ENCODE measurements at regions not wholly inside any gene's neighbourhood (a gene's known extent, or its start where the extent isn't known, plus 50 kb on each side); places are given as distances from the start of the nearest gene placed in this dataset.

GRCh38 chr5:118461436-118461835 is 526.9 kb downstream of the DTWD2 start:
- no peak overlapping the region for H3K4me3 ChIP-seq (ENCODE audit: low read length)
- DNase-seq = no peak
- H3K27ac ChIP-seq (ENCODE audit: low read length) = no peak overlapping the region
- H3K27me3 ChIP-seq (ENCODE audit: control insufficient read depth, insufficient read depth, low read length) = no peaks in the 10 kb centered on the region
- H3K4me1 ChIP-seq (ENCODE audit: control insufficient read depth, insufficient read depth, low read length) = no peaks in the 10 kb centered on the region
- WGBS (ENCODE audit: insufficient coverage) = 78% methylated on average over 3 of the region's 3 CpGs
- no peaks in the 10 kb centered on the region for H3K9me3 ChIP-seq (replicated peaks; ENCODE audit: control insufficient read depth, low read depth, low read length)
- no peaks in the 10 kb centered on the region for H3K36me3 ChIP-seq (ENCODE audit: control insufficient read depth, insufficient read depth, low read length)

DNA sequence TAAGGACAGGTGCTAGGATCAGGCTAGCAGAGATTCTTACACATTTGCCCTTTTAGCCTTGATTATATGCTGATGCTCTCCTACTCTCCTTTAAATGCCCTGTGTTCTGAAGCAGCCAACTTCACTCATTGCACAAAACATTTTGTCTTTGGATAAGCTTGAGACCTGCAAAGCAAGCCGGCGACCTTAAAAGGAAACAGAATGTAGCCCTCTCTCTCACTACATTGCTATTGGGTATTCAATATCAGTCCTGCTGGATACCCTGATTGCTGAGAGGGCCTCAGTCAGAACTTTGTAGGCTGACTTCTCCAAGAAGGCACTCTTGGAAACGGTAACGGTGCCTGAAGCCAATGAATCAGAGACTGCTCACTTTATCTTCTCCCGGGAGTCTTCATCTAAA is 528.9 kb downstream of the DTWD2 start:
- 50% methylated on average over 4 of the region's 5 CpGs for WGBS (ENCODE audit: insufficient coverage)

GRCh38 chr5:118456085-118456484 is 532.3 kb downstream of the DTWD2 start:
- WGBS (ENCODE audit: insufficient coverage) = no CpG with 5 or more reads among the region's 1 CpG
- H3K9me3 ChIP-seq (replicated peaks; ENCODE audit: control insufficient read depth, low read depth, low read length) = no peaks in the 10 kb centered on the region
- no peaks in the 10 kb centered on the region for H3K36me3 ChIP-seq (ENCODE audit: control insufficient read depth, insufficient read depth, low read length)
- DNase-seq = no peak
- H3K4me1 ChIP-seq (ENCODE audit: control insufficient read depth, insufficient read depth, low read length) = no peaks in the 10 kb centered on the region
- no peaks in the 10 kb centered on the region for H3K27me3 ChIP-seq (ENCODE audit: control insufficient read depth, insufficient read depth, low read length)
- H3K27ac ChIP-seq (ENCODE audit: low read length) = no peak overlapping the region
- H3K4me3 ChIP-seq (ENCODE audit: low read length) = no peak overlapping the region

More for the DNA sequence above, 528.9 kb downstream of the DTWD2 start:
- Histone ChIP-seq H3K27me3 (ENCODE audit: control insufficient read depth, insufficient read depth, low read length) (no peaks in the 10 kb centered on the region), H3K4me3 (ENCODE audit: low read length) (no peak overlapping the region), H3K9me3 (replicated peaks; ENCODE audit: control insufficient read depth, low read depth, low read length) (no peaks in the 10 kb centered on the region), H3K36me3 (ENCODE audit: control insufficient read depth, insufficient read depth, low read length) (no peaks in the 10 kb centered on the region), H3K27ac (ENCODE audit: low read length) (no peak overlapping the region), H3K4me1 (ENCODE audit: control insufficient read depth, insufficient read depth, low read length) (no peaks in the 10 kb centered on the region)
- DNase-seq = peak; percentile 10

DNA sequence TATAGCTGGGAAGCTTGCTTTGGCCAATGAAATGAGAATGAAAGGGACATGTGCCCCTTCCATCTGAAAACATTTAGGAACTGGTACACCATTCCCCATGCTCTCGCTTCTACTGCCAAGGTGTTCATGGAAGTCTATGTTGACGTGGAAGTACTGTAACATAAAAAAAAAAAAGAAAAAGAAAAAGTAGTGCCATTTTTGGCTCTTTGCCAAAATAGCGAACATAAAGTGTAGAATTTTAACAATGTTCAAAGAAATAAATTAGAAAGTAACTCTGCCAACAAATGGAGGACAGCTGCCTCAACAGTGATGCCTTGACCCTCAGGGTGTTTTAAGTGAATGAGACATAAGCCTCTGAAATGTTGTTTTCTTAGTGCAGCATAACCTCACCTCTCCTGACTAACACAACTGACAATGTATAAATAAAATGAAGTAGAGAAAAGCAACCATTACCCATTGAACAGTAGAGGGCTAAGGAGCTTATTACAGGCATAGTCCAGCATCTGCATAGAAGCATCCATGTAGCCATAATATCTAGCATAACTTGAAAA is 536.6 kb downstream of the DTWD2 start:
- Histone ChIP-seq H3K36me3 (ENCODE audit: control insufficient read depth, insufficient read depth, low read length) (no peaks in the 10 kb centered on the region), H3K9me3 (replicated peaks; ENCODE audit: control insufficient read depth, low read depth, low read length) (no peaks in the 10 kb centered on the region), H3K27ac (ENCODE audit: low read length) (no peak overlapping the region), H3K4me1 (ENCODE audit: control insufficient read depth, insufficient read depth, low read length) (no peaks in the 10 kb centered on the region), H3K27me3 (ENCODE audit: control insufficient read depth, insufficient read depth, low read length) (no peaks in the 10 kb centered on the region), H3K4me3 (ENCODE audit: low read length) (no peak overlapping the region)
- WGBS (ENCODE audit: insufficient coverage) = no CpG with 5 or more reads among the region's 3 CpGs
- DNase-seq = no peak

GRCh38 chr5:118450554-118451332 is 537.6 kb downstream of the DTWD2 start:
- H3K36me3 ChIP-seq (ENCODE audit: control insufficient read depth, insufficient read depth, low read length) = no peaks in the 10 kb centered on the region
- no peak overlapping the region for H3K27ac ChIP-seq (ENCODE audit: low read length)
- WGBS (ENCODE audit: insufficient coverage) = 100% methylated on average over 1 of the region's 7 CpGs
- H3K27me3 ChIP-seq (ENCODE audit: control insufficient read depth, insufficient read depth, low read length) = no peaks in the 10 kb centered on the region
- DNase-seq = no peak
- no peak overlapping the region for H3K4me3 ChIP-seq (ENCODE audit: low read length)
- H3K9me3 ChIP-seq (replicated peaks; ENCODE audit: control insufficient read depth, low read depth, low read length) = no peaks in the 10 kb centered on the region
- H3K4me1 ChIP-seq (ENCODE audit: control insufficient read depth, insufficient read depth, low read length) = no peaks in the 10 kb centered on the region

DNA sequence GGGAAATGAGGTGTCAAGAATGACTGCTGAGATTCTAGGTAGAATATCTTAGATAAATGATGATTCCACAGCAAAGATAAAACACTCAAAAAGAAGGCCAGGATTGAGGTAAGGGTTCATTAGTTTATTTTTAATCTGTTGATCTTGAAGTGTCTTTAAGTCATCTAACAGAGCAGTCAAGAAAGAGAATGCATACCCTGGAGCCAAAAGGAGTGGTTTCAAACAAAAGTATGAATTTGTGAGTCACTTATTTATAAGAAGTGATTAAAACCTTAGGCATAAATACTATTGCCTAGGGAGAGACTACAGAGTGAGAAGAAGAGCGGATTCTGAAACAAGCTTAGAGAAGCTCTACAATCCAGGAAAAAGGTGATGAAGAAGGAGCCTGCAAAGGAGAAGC is 541.0 kb downstream of the DTWD2 start:
- WGBS (ENCODE audit: insufficient coverage) = 83% methylated on average over 1 of the region's 1 CpG
- H3K27ac ChIP-seq (ENCODE audit: low read length) = no peak overlapping the region
- no peaks in the 10 kb centered on the region for H3K27me3 ChIP-seq (ENCODE audit: control insufficient read depth, insufficient read depth, low read length)
- H3K9me3 ChIP-seq (replicated peaks; ENCODE audit: control insufficient read depth, low read depth, low read length) = no peaks in the 10 kb centered on the region
- no peak for DNase-seq
- H3K4me3 ChIP-seq (ENCODE audit: low read length) = no peak overlapping the region
- H3K36me3 ChIP-seq (ENCODE audit: control insufficient read depth, insufficient read depth, low read length) = no peaks in the 10 kb centered on the region
- no peaks in the 10 kb centered on the region for H3K4me1 ChIP-seq (ENCODE audit: control insufficient read depth, insufficient read depth, low read length)

DNA sequence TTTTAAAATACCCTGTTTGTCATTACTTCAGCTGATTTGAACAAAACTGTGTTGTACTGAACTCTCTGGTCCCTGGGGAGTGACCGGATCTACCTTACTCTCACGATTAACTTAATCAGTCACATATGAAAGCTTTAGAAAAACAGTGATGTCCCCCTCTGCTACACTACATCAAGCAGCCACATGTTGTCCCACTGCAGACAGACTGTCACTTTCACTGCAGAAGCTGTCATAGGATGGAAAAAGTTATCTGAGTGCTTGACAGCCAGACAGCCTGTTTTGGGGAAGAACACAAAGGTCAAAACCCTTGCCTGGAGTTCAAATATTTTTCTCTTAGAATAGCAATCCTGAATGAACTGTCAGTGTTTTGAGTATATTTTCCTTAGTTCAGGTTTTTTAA is 546.4 kb downstream of the DTWD2 start:
- no peak for DNase-seq
- H3K27me3 ChIP-seq (ENCODE audit: control insufficient read depth, insufficient read depth, low read length) = no peaks in the 10 kb centered on the region
- H3K4me1 ChIP-seq (ENCODE audit: control insufficient read depth, insufficient read depth, low read length) = no peaks in the 10 kb centered on the region
- H3K36me3 ChIP-seq (ENCODE audit: control insufficient read depth, insufficient read depth, low read length) = no peaks in the 10 kb centered on the region
- H3K4me3 ChIP-seq (ENCODE audit: low read length) = no peak overlapping the region
- WGBS (ENCODE audit: insufficient coverage) = 14% methylated on average over 2 of the region's 2 CpGs
- no peak overlapping the region for H3K27ac ChIP-seq (ENCODE audit: low read length)
- H3K9me3 ChIP-seq (replicated peaks; ENCODE audit: control insufficient read depth, low read depth, low read length) = no peaks in the 10 kb centered on the region

GRCh38 chr5:118441034-118441433 is 547.3 kb downstream of the DTWD2 start:
- DNase-seq = no peak
- H3K27me3 ChIP-seq (ENCODE audit: control insufficient read depth, insufficient read depth, low read length) = no peaks in the 10 kb centered on the region
- H3K4me1 ChIP-seq (ENCODE audit: control insufficient read depth, insufficient read depth, low read length) = no peaks in the 10 kb centered on the region
- H3K36me3 ChIP-seq (ENCODE audit: control insufficient read depth, insufficient read depth, low read length) = no peaks in the 10 kb centered on the region
- no peaks in the 10 kb centered on the region for H3K9me3 ChIP-seq (replicated peaks; ENCODE audit: control insufficient read depth, low read depth, low read length)
- no peak overlapping the region for H3K4me3 ChIP-seq (ENCODE audit: low read length)
- no peak overlapping the region for H3K27ac ChIP-seq (ENCODE audit: low read length)
- WGBS (ENCODE audit: insufficient coverage) = no CpG with 5 or more reads among the region's 4 CpGs

DNA sequence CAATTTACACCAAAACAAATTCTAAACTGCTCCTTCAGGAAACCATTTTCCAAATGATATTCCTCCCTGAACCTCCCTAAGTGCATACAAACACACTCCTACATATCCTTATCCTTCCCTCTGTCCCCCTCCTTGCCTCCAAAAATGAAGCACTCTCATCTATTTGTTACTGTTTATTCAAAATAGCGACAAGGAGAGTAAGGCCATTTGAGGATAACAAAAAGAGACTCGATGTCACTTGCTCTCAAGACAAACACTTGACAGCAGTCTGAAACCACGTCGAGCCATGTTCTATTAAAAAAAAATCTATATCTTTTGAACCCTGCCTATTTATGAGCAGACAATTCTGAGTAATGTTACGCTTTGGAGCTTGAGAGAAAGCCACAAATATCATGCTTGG is 547.9 kb downstream of the DTWD2 start:
- no peaks in the 10 kb centered on the region for H3K36me3 ChIP-seq (ENCODE audit: control insufficient read depth, insufficient read depth, low read length)
- DNase-seq = no peak
- WGBS (ENCODE audit: insufficient coverage) = no CpG with 5 or more reads among the region's 5 CpGs
- no peak overlapping the region for H3K27ac ChIP-seq (ENCODE audit: low read length)
- H3K27me3 ChIP-seq (ENCODE audit: control insufficient read depth, insufficient read depth, low read length) = no peaks in the 10 kb centered on the region
- no peak overlapping the region for H3K4me3 ChIP-seq (ENCODE audit: low read length)
- H3K4me1 ChIP-seq (ENCODE audit: control insufficient read depth, insufficient read depth, low read length) = no peaks in the 10 kb centered on the region
- H3K9me3 ChIP-seq (replicated peaks; ENCODE audit: control insufficient read depth, low read depth, low read length) = no peaks in the 10 kb centered on the region

DNA sequence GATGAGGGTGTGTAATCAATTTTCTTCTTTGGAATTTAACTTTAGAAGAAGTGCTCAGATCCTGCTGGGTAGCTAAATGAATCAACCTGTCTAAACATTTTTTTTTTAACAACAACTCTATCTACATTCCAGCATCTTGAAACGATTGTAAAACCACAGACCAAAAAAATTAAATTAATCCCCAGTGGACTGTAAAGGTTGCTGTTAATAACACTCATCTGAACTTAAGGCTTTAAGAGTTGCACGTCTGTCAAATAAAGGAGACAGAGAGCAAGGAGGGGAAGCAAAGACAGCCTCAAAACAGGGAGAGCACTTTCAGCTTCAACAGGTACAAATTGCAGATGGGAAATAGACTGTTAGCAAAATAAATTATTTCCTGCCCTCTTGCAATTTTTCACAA is 548.5 kb downstream of the DTWD2 start:
- H3K36me3 ChIP-seq (ENCODE audit: control insufficient read depth, insufficient read depth, low read length) = no peaks in the 10 kb centered on the region
- H3K4me3 ChIP-seq (ENCODE audit: low read length) = no peak overlapping the region
- H3K27ac ChIP-seq (ENCODE audit: low read length) = no peak overlapping the region
- H3K27me3 ChIP-seq (ENCODE audit: control insufficient read depth, insufficient read depth, low read length) = no peaks in the 10 kb centered on the region
- H3K4me1 ChIP-seq (ENCODE audit: control insufficient read depth, insufficient read depth, low read length) = no peaks in the 10 kb centered on the region
- 60% methylated on average over 1 of the region's 2 CpGs for WGBS (ENCODE audit: insufficient coverage)
- no peak for DNase-seq
- H3K9me3 ChIP-seq (replicated peaks; ENCODE audit: control insufficient read depth, low read depth, low read length) = no peaks in the 10 kb centered on the region

Data from muscle of leg (tissue), 3 donors.